Upper lobe of left lung (tissue), 6 donors: ENCODE measurements at regions not wholly inside any gene's neighbourhood (a gene's known extent, or its start where the extent isn't known, plus 50 kb on each side); places are given as distances from the start of the nearest gene placed in this dataset.
"Not testable (repeated sequence)": the region's sequence is repeated elsewhere in the genome, so short reads cannot be mapped to it uniquely, and the experiment has no call there.

Experiments
- ATAC-seq, 2 donors: fragments of 200-7000 bp; cut with Tn5 transposase; one replicate each; pipeline ENCODE4 v1.9.1; 2022; ENCODE audit warnings: mild to moderate bottlenecking in 2 of 2, moderate library complexity in 2 of 2; ENCODE audit not compliant: low FRiP score in 2 of 2
- DNase-seq, 2 donors: peaks; one replicate each; pipeline ENCODE4 v3.0.0-alpha.2; 2019 to 2020
- H3K27ac ChIP-seq, 4 donors: fragments of 200-600 bp; sonication (generic); one replicate each; pipeline ENCODE4 v1.5.1; 2016 to 2019
- H3K27me3 ChIP-seq, 4 donors: fragments of 200-600 bp; sonication (generic); one replicate each; pipeline ENCODE4 v1.5.1; 2017 to 2019
- H3K36me3 ChIP-seq, 4 donors: fragments of 200-600 bp; sonication (generic); one replicate each; pipeline ENCODE4 v1.5.1; 2016 to 2019
- H3K4me1 ChIP-seq, 4 donors: fragments of 200-600 bp; sonication (generic); one replicate each; pipeline ENCODE4 v1.5.1; 2018 to 2019
- H3K4me3 ChIP-seq, 4 donors: fragments of 200-600 bp; sonication (generic); one replicate each; pipeline ENCODE4 v1.5.1; 2017 to 2019; ENCODE audit warnings: mild to moderate bottlenecking in 2 of 4, moderate library complexity in 1 of 4
- H3K9me3 ChIP-seq, 4 donors: fragments of 200-600 bp; sonication (generic); one replicate each; pipeline ENCODE4 v1.5.1; 2018 to 2019
- CTCF ChIP-seq, 6 experiments: fragments of 450-650 bp in 4 of 6; fragments of 200-600 bp in 2 of 6; sonication (generic) in 2 of 6; IDR thresholded peaks; one replicate each; pipeline ENCODE4 v1.5.1; 2016 to 2019; ENCODE audit warnings: antibody characterized with exemption in 6 of 6
- EP300 ChIP-seq, 4 donors: sonication (generic); formaldehyde crosslinking; IDR thresholded peaks; one replicate each; pipeline ENCODE4 v1.5.1; 2017; ENCODE audit warnings: antibody characterized with exemption in 4 of 4, control low read depth in 2 of 4
- POLR2A ChIP-seq, 4 donors: fragments of 450-650 bp; IDR thresholded peaks; one replicate each; pipeline ENCODE4 v1.5.1; 2016 to 2017; ENCODE audit warnings: antibody characterized with exemption in 4 of 4, mild to moderate bottlenecking in 2 of 4
- POLR2AphosphoS5 ChIP-seq, 2 donors: sonication (generic); formaldehyde crosslinking; IDR thresholded peaks; one replicate each; pipeline ENCODE4 v1.5.1; 2017; ENCODE audit warnings: antibody characterized with exemption in 2 of 2
- WGBS, 2 donors: methylation state at CpG; one replicate each; pipeline ENCODE4 v1.1.5; 2017 to 2018; 5-methylcytosine and 5-hydroxymethylcytosine counted together
- donor health status: DM: no; HTN: no; CAD: no; lungs with moderate emphysema.
- donor health status: DM: no; HTN: yes; CAD: no; lungs with severe emphysema.

GRCh38 chrX:114178126-114178525 is 405.8 kb upstream of the HTR2C start:
- no peaks in the 10 kb centered on the region for H3K27me3 ChIP-seq
- no peak for TF ChIP-seq POLR2A (IDR thresholded peaks at IDR 0.05)
- TF ChIP-seq CTCF (IDR thresholded peaks at IDR 0.05) = no peak
- no peak for TF ChIP-seq POLR2AphosphoS5 (IDR thresholded peaks at IDR 0.05)
- TF ChIP-seq EP300 (IDR thresholded peaks at IDR 0.05) = no peak
- no peak for DNase-seq
- ATAC-seq = no peak
- H3K36me3 ChIP-seq = no peaks in the 10 kb centered on the region
- no peaks in the 10 kb centered on the region for H3K4me1 ChIP-seq
- H3K9me3 ChIP-seq = no peaks in the 10 kb centered on the region
- H3K4me3 ChIP-seq = no peak overlapping the region
- 19 to 27% methylated on average over 2 of the region's 2 CpGs for WGBS, 2 donors
- no peak overlapping the region for H3K27ac ChIP-seq

GRCh38 chrX:114167276-114167675 is 416.6 kb upstream of the HTR2C start:
- not testable (repeated sequence) for DNase-seq, H3K36me3 ChIP-seq, H3K4me1 ChIP-seq, ATAC-seq, H3K27me3 ChIP-seq, H3K27ac ChIP-seq, H3K4me3 ChIP-seq
- 70 to 78% methylated on average over 5 of the region's 5 CpGs for WGBS, 2 donors
- peaks cover 0 to 13% (median 4%) of the 10 kb centered on the region in 4 donors for H3K9me3 ChIP-seq

GRCh38 chrX:114166601-114167000 is 417.3 kb upstream of the HTR2C start:
- Histone ChIP-seq H3K36me3 (no peaks in the 10 kb centered on the region), H3K27me3 (no peaks in the 10 kb centered on the region), H3K4me1 (no peaks in the 10 kb centered on the region), H3K9me3 (peaks cover 0 to 13% (median 4%) of the 10 kb centered on the region in 4 donors), H3K27ac (no peak overlapping the region), H3K4me3 (no peak overlapping the region)
- no peak for DNase-seq
- WGBS, 2 donors = 89% methylated on average over 1 of the region's 1 CpG
- TF ChIP-seq POLR2A (IDR thresholded peaks at IDR 0.05) = no peak
- TF ChIP-seq CTCF (IDR thresholded peaks at IDR 0.05) = no peak
- no peak for TF ChIP-seq POLR2AphosphoS5 (IDR thresholded peaks at IDR 0.05)
- TF ChIP-seq EP300 (IDR thresholded peaks at IDR 0.05) = no peak
- ATAC-seq = no peak

GRCh38 chrX:114165537-114165936 is 418.3 kb upstream of the HTR2C start:
- no peaks in the 10 kb centered on the region for H3K36me3 ChIP-seq
- no peaks in the 10 kb centered on the region for H3K4me1 ChIP-seq
- DNase-seq = no peak
- no peak overlapping the region for H3K27ac ChIP-seq
- no peak overlapping the region for H3K4me3 ChIP-seq
- H3K9me3 ChIP-seq = peaks cover 0 to 13% (median 4%) of the 10 kb centered on the region in 4 donors
- 90 to 93% methylated on average over 3 of the region's 3 CpGs for WGBS, 2 donors
- no peak for TF ChIP-seq POLR2AphosphoS5 (IDR thresholded peaks at IDR 0.05)
- no peak for TF ChIP-seq POLR2A (IDR thresholded peaks at IDR 0.05)
- no peaks in the 10 kb centered on the region for H3K27me3 ChIP-seq
- ATAC-seq = no peak

- Histone ChIP-seq H3K9me3 (peaks cover 0 to 3% (median under 1%) of the 10 kb centered on the region in 4 donors), H3K4me1 (no peaks in the 10 kb centered on the region), H3K27ac (no peak overlapping the region), H3K27me3 (no peaks in the 10 kb centered on the region), H3K4me3 (no peak overlapping the region), H3K36me3 (no peaks in the 10 kb centered on the region)
- no peak for TF ChIP-seq POLR2AphosphoS5 (IDR thresholded peaks at IDR 0.05)
- no peak for TF ChIP-seq CTCF (IDR thresholded peaks at IDR 0.05)
- no peak for TF ChIP-seq POLR2A (IDR thresholded peaks at IDR 0.05)
- TF ChIP-seq EP300 (IDR thresholded peaks at IDR 0.05) = no peak
- ATAC-seq (no peak), DNase-seq (peak in 1 of 2 donors; percentile 12)
- 55 to 74% methylated on average over 3 to 7 of the region's 9 CpGs for WGBS, 2 donors
These were observed 421.7 kb upstream of the HTR2C start for GRCh38 chrX:114162068-114162735.

GRCh38 chrX:114152801-114153200 is 431.1 kb upstream of the HTR2C start:
- no peaks in the 10 kb centered on the region for H3K9me3 ChIP-seq
- ATAC-seq = no peak
- no peaks in the 10 kb centered on the region for H3K27me3 ChIP-seq
- DNase-seq = no peak
- H3K36me3 ChIP-seq = no peaks in the 10 kb centered on the region
- H3K4me3 ChIP-seq = no peak overlapping the region
- no peak overlapping the region for H3K27ac ChIP-seq
- WGBS, 2 donors = 64 to 72% methylated on average over 1 of the region's 1 CpG
- TF ChIP-seq EP300 (IDR thresholded peaks at IDR 0.05) (no peak), CTCF (IDR thresholded peaks at IDR 0.05) (no peak), POLR2AphosphoS5 (IDR thresholded peaks at IDR 0.05) (no peak), POLR2A (IDR thresholded peaks at IDR 0.05) (no peak)
- H3K4me1 ChIP-seq = no peaks in the 10 kb centered on the region
